K562 (cell line): ENCODE measurements at regions not wholly inside any gene's neighbourhood (a gene's known extent, or its start where the extent isn't known, plus 50 kb on each side); places are given as distances from the start of the nearest gene placed in this dataset.
A peak's percentile ranks its signal among the peaks of the same experiment; 100 is the strongest.

Experiments used
- BMI1 ChIP-seq: fragments of 150-350 bp; IDR thresholded peaks from 2 replicates; pipeline ENCODE4 v1.6.1; 2014; ENCODE audit warnings: low read length
- BRF1 ChIP-seq: IDR thresholded peaks from 3 replicates; pipeline ENCODE4 v1.6.1; 2011; ENCODE audit warnings: borderline replicate concordance, mild to moderate bottlenecking; ENCODE audit not compliant: insufficient read length; ENCODE audit errors: extremely low read depth
- CC2D1A ChIP-seq: fragments of 450-650 bp; IDR thresholded peaks from 2 replicates; pipeline ENCODE4 v1.6.1; 2017; ENCODE audit warnings: mild to moderate bottlenecking
- CEBPB ChIP-seq: fragments of 450-650 bp; IDR thresholded peaks from 2 replicates; pipeline ENCODE4 v1.6.1; 2016; ENCODE audit warnings: missing genetic modification characterization, missing compliant biosample characterization
- DEAF1 ChIP-seq: fragments of 450-650 bp; formaldehyde crosslinking; IDR thresholded peaks from 2 replicates; pipeline ENCODE4 v1.4.0; 2020; ENCODE audit warnings: mild to moderate bottlenecking, moderate library complexity
- DIDO1 ChIP-seq: fragments of 450-650 bp; IDR thresholded peaks from 2 replicates; pipeline ENCODE4 v1.6.1; 2016; ENCODE audit warnings: low read depth, missing biosample characterization, missing genetic modification characterization
- ESRRA ChIP-seq: fragments of 450-650 bp; IDR thresholded peaks from 2 replicates; pipeline ENCODE4 v1.6.1; 2014; ENCODE audit warnings: low read depth, mild to moderate bottlenecking, moderate library complexity, borderline replicate concordance
- FOXA1 ChIP-seq: fragments of 450-650 bp; IDR thresholded peaks from 2 replicates; pipeline ENCODE4 v1.6.1; 2016; ENCODE audit warnings: mild to moderate bottlenecking, borderline replicate concordance
- GTF2E2 ChIP-seq: fragments of 200-800 bp; sonication (Bioruptor generic); IDR thresholded peaks from 2 replicates; pipeline ENCODE4 v1.6.1; 2016; ENCODE audit warnings: missing genetic modification characterization, missing compliant biosample characterization
- HCFC1 ChIP-seq: IDR thresholded peaks from 2 replicates; pipeline ENCODE4 v1.6.1; 2012; ENCODE audit warnings: low read depth, low read length, improper control_type of control experiment
- HLTF ChIP-seq: fragments of 450-650 bp; IDR thresholded peaks from 2 replicates; pipeline ENCODE4 v1.6.1; 2016
- HNRNPL ChIP-seq: fragments of 200-400 bp; formaldehyde crosslinking; IDR thresholded peaks from 2 replicates; pipeline ENCODE4 v1.6.1; 2017; ENCODE audit warnings: low read depth, mild to moderate bottlenecking, low read length
- HNRNPUL1 ChIP-seq: fragments of 200-400 bp; formaldehyde crosslinking; IDR thresholded peaks from 2 replicates; pipeline ENCODE4 v1.6.1; 2017; ENCODE audit warnings: low read length
- NCOA4 ChIP-seq: fragments of 450-650 bp; IDR thresholded peaks from 2 replicates; pipeline ENCODE4 v1.6.1; 2018; ENCODE audit warnings: mild to moderate bottlenecking; ENCODE audit not compliant: partially characterized antibody
- SLC30A9 ChIP-seq: fragments of 250-450 bp; sonication (Bioruptor Pico); IDR thresholded peaks from 2 replicates; pipeline ENCODE4 v1.8.0; 2022; ENCODE audit warnings: mild to moderate bottlenecking, moderate library complexity
- TAL1 ChIP-seq: fragments of 450-650 bp; IDR thresholded peaks from 2 replicates; pipeline ENCODE4 v1.6.1; 2016; ENCODE audit warnings: mild to moderate bottlenecking
- TBL1XR1 ChIP-seq, 2 experiments: IDR thresholded peaks; 2 replicates each; pipeline ENCODE4 v1.6.1; 2012; ENCODE audit warnings: improper control_type of control experiment in 2 of 2, low read length in 2 of 2, mild to moderate bottlenecking in 1 of 2
- ZKSCAN3 ChIP-seq: fragments of 250-450 bp; sonication (Bioruptor Pico); IDR thresholded peaks from 2 replicates; pipeline ENCODE4 v1.4.0; 2020
- ZNF121 ChIP-seq: sonication (generic); formaldehyde crosslinking; conservative IDR thresholded peaks from 2 replicates; pipeline ENCODE4 v1.8.0; 2022; ENCODE audit warnings: missing genetic modification reagents
- ZNF224 ChIP-seq: sonication (generic); formaldehyde crosslinking; IDR thresholded peaks from 2 replicates; pipeline ENCODE4 v1.8.0; 2022; ENCODE audit warnings: mild to moderate bottlenecking, missing genetic modification reagents
- ZNF263 ChIP-seq: sonication (generic); formaldehyde crosslinking; IDR thresholded peaks from 2 replicates; pipeline ENCODE4 v1.8.0; 2022; ENCODE audit warnings: mild to moderate bottlenecking, missing genetic modification reagents, borderline replicate concordance
- ZNF76 ChIP-seq: fragments of 250-450 bp; sonication (Bioruptor Pico); IDR thresholded peaks from 2 replicates; pipeline ENCODE4 v1.4.0; 2020; ENCODE audit warnings: mild to moderate bottlenecking, moderate library complexity, borderline replicate concordance
- ZNF766 ChIP-seq: fragments of 200-800 bp; sonication (Bioruptor generic); conservative IDR thresholded peaks from 2 replicates; pipeline ENCODE4 v1.6.1; 2016; ENCODE audit warnings: missing genetic modification characterization, missing compliant biosample characterization
- TF ChIP-seq, protein P1 (sequence below): fragments of 450-650 bp; IDR thresholded peaks from 2 replicates; pipeline ENCODE4 v1.6.1; 2016; ENCODE audit warnings: antibody characterized with exemption
- TF ChIP-seq, protein P2 (sequence below): fragments of 450-650 bp; formaldehyde crosslinking; IDR thresholded peaks from 2 replicates; pipeline ENCODE4 v1.4.0; 2020; ENCODE audit warnings: mild to moderate bottlenecking, moderate library complexity
- TF ChIP-seq, protein P3 (sequence below): IDR thresholded peaks from 2 replicates; pipeline ENCODE4 v1.6.1; 2012; ENCODE audit warnings: low read depth, low read length, improper control_type of control experiment, borderline replicate concordance

- TF ChIP-seq, protein P1, sequence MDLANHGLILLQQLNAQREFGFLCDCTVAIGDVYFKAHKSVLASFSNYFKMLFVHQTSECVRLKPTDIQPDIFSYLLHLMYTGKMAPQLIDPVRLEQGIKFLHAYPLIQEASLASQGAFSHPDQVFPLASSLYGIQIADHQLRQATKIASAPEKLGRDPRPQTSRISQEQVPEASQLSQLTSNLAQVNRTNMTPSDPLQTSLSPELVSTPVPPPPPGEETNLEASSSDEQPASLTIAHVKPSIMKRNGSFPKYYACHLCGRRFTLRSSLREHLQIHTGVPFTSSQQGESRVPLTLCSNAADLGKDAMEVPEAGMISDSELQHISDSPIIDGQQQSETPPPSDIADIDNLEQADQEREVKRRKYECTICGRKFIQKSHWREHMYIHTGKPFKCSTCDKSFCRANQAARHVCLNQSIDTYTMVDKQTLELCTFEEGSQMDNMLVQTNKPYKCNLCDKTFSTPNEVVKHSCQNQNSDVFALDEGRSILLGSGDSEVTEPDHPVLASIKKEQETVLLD: no peak
- TF ChIP-seq SLC30A9 (CRISPR knock-in tag) (no peak), BMI1 (no peak), ZNF224 (CRISPR knock-in tag) (no peak), TAL1 (peak; percentile 93), ZNF121 (no peak), CC2D1A (peak; percentile 38; the same call in 1 of the 2 replicates), CEBPB (tag) (no peak), TBL1XR1 (IDR thresholded peaks at IDR 0.05; ENCODE audit: low read length in 2 of 2) (peak; percentile 39 to 85; a peak in 3 of 4 replicates), GTF2E2 (tag) (no peak), ZNF263 (CRISPR knock-in tag) (no peak), ZKSCAN3 (no peak), ESRRA (peak; percentile 94), DEAF1 (no peak), DIDO1 (tag) (no peak), NCOA4 (no peak), BRF1 (no peak), ZNF76 (CRISPR knock-in tag) (no peak), HNRNPL (no peak), ZNF766 (CRISPR knock-in tag) (peak; percentile 87), FOXA1 (no peak), HLTF (no peak), HNRNPUL1 (no peak), HCFC1 (no peak)
- TF ChIP-seq, protein P2, sequence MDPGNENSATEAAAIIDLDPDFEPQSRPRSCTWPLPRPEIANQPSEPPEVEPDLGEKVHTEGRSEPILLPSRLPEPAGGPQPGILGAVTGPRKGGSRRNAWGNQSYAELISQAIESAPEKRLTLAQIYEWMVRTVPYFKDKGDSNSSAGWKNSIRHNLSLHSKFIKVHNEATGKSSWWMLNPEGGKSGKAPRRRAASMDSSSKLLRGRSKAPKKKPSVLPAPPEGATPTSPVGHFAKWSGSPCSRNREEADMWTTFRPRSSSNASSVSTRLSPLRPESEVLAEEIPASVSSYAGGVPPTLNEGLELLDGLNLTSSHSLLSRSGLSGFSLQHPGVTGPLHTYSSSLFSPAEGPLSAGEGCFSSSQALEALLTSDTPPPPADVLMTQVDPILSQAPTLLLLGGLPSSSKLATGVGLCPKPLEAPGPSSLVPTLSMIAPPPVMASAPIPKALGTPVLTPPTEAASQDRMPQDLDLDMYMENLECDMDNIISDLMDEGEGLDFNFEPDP (CRISPR knock-in tag): no peak
- TF ChIP-seq, protein P3, sequence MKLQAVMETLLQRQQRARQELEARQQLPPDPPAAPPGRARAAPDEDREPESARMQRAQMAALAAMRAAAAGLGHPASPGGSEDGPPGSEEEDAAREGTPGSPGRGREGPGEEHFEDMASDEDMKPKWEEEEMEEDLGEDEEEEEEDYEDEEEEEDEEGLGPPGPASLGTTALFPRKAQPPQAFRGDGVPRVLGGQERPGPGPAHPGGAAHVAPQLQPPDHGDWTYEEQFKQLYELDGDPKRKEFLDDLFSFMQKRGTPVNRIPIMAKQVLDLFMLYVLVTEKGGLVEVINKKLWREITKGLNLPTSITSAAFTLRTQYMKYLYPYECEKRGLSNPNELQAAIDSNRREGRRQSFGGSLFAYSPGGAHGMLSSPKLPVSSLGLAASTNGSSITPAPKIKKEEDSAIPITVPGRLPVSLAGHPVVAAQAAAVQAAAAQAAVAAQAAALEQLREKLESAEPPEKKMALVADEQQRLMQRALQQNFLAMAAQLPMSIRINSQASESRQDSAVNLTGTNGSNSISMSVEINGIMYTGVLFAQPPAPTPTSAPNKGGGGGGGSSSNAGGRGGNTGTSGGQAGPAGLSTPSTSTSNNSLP: no peak; the same call in 1 of the 2 replicates
Observed at GRCh38 chr2:126994340-126994777, 95.7 kb downstream of the TEX51 start (continued).
